BE2C (cell line): ENCODE measurements at regions not wholly inside any gene's neighbourhood (a gene's known extent, or its start where the extent isn't known, plus 50 kb on each side); places are given as distances from the start of the nearest gene placed in this dataset.

ENCODE experiments used
- DNase-seq: peaks from one replicate; pipeline ENCODE4 v3.0.0-alpha.2; 2020
- H3K27me3 ChIP-seq: fragments of 250-450 bp; sonication (Bioruptor Pico); 2 replicates; pipeline ENCODE4 v1.5.1; 2020; ENCODE audit warnings: mild to moderate bottlenecking
- H3K36me3 ChIP-seq: fragments of 250-450 bp; sonication (Bioruptor Pico); 2 replicates; pipeline ENCODE4 v1.5.1; 2020; ENCODE audit warnings: mild to moderate bottlenecking
- H3K4me1 ChIP-seq: fragments of 250-450 bp; sonication (Bioruptor Pico); 2 replicates; pipeline ENCODE4 v1.5.1; 2020
- H3K4me3 ChIP-seq: 2 replicates; pipeline ENCODE4 v1.5.1; 2011; ENCODE audit warnings: low read depth, low read length
- H3K9me3 ChIP-seq: fragments of 250-450 bp; sonication (Bioruptor Pico); 2 replicates; pipeline ENCODE4 v1.5.1; 2020
- CTCF ChIP-seq: IDR thresholded peaks from 2 replicates; pipeline ENCODE4 v1.5.1; 2012; ENCODE audit warnings: mild to moderate bottlenecking, low read depth, low read length

- H3K27me3 ChIP-seq: no peaks in the 10 kb centered on the region
- DNase-seq: no peak
- no peaks in the 10 kb centered on the region for H3K36me3 ChIP-seq
- H3K4me1 ChIP-seq: peaks cover 8% of the 10 kb centered on the region
- H3K9me3 ChIP-seq: no peaks in the 10 kb centered on the region
- no peak for TF ChIP-seq CTCF
- H3K4me3 ChIP-seq: no peak overlapping the region
Measured at GRCh38 chr7:12131122-12131521, 80.0 kb upstream of the TMEM106B start.

- no peak overlapping the region for H3K4me3 ChIP-seq
- TF ChIP-seq CTCF: no peak
- no peak for DNase-seq
- no peaks in the 10 kb centered on the region for H3K9me3 ChIP-seq
- peaks cover 12% of the 10 kb centered on the region for H3K4me1 ChIP-seq
- no peaks in the 10 kb centered on the region for H3K36me3 ChIP-seq
- H3K27me3 ChIP-seq: no peaks in the 10 kb centered on the region
Measured at GRCh38 chr7:12133865-12134264, 77.2 kb upstream of the TMEM106B start.

- no peak for TF ChIP-seq CTCF
Measured at GRCh38 chr7:12136523-12136922, 74.6 kb upstream of the TMEM106B start.

GRCh38 chr7:12137283-12137682 lies 73.8 kb upstream of the TMEM106B start:
- H3K36me3 ChIP-seq: no peaks in the 10 kb centered on the region
- H3K9me3 ChIP-seq: no peaks in the 10 kb centered on the region
- no peak for DNase-seq
- no peak overlapping the region for H3K4me3 ChIP-seq
- TF ChIP-seq CTCF: no peak
- no peaks in the 10 kb centered on the region for H3K27me3 ChIP-seq
- peaks cover 12% of the 10 kb centered on the region for H3K4me1 ChIP-seq

More at GRCh38 chr7:12136523-12136922, 74.6 kb upstream of the TMEM106B start:
- no peaks in the 10 kb centered on the region for H3K36me3 ChIP-seq
- no peak for DNase-seq
- no peak overlapping the region for H3K4me3 ChIP-seq
- H3K9me3 ChIP-seq: no peaks in the 10 kb centered on the region
- H3K27me3 ChIP-seq: no peaks in the 10 kb centered on the region
- H3K4me1 ChIP-seq: peaks cover 12% of the 10 kb centered on the region

- Histone ChIP-seq H3K9me3 (no peaks in the 10 kb centered on the region), H3K36me3 (no peaks in the 10 kb centered on the region), H3K27me3 (no peaks in the 10 kb centered on the region), H3K4me1 (peaks cover 12% of the 10 kb centered on the region), H3K4me3 (no peak overlapping the region)
- no peak for DNase-seq
- no peak for TF ChIP-seq CTCF
Measured at GRCh38 chr7:12138421-12138820, 72.7 kb upstream of the TMEM106B start.

GRCh38 chr7:12139416-12139815 lies 71.7 kb upstream of the TMEM106B start:
- no peak for TF ChIP-seq CTCF
- Histone ChIP-seq H3K9me3 (no peaks in the 10 kb centered on the region), H3K4me1 (peaks cover 12% of the 10 kb centered on the region), H3K27me3 (no peaks in the 10 kb centered on the region), H3K4me3 (no peak overlapping the region), H3K36me3 (no peaks in the 10 kb centered on the region)
- DNase-seq: no peak
